SU-DHL-6 (cell line): ENCODE measurements at regions not wholly inside any gene's neighbourhood (a gene's known extent, or its start where the extent isn't known, plus 50 kb on each side); places are given as distances from the start of the nearest gene placed in this dataset.

Experiments
- CTCF ChIP-seq: fragments of 200-600 bp; sonication (generic); IDR thresholded peaks from one replicate; pipeline ENCODE4 v1.5.1; 2017; ENCODE audit warnings: antibody characterized with exemption, mild to moderate bottlenecking, low read length, moderate library complexity; ENCODE audit not compliant: insufficient read depth, poor library complexity, severe bottlenecking
- EZH2phosphoT487 ChIP-seq: fragments of 200-600 bp; sonication (generic), shearing (Covaris generic); conservative IDR thresholded peaks from 2 replicates; pipeline ENCODE4 v1.6.1; 2018; ENCODE audit warnings: mild to moderate bottlenecking, antibody characterized with exemption, low read length, moderate library complexity, mixed read lengths

- TF ChIP-seq CTCF = no peak
- TF ChIP-seq EZH2phosphoT487 = no peak
Observed at GRCh38 chr15:62482785-62483429, 317.8 kb upstream of the C2CD4B start.
